Transverse colon (tissue), 3 donors: ENCODE measurements at regions not wholly inside any gene's neighbourhood (a gene's known extent, or its start where the extent isn't known, plus 50 kb on each side); places are given as distances from the start of the nearest gene placed in this dataset.
"Not testable (repeated sequence)": the region's sequence is repeated elsewhere in the genome, so short reads cannot be mapped to it uniquely, and the experiment has no call there.

Source experiments
- EP300 ChIP-seq: sonication (generic); formaldehyde crosslinking; IDR thresholded peaks from one replicate; pipeline ENCODE4 v1.6.1; 2017; ENCODE audit warnings: antibody characterized with exemption, low read depth
- POLR2A ChIP-seq: fragments of 450-650 bp; IDR thresholded peaks from one replicate; pipeline ENCODE4 v1.6.1; 2016; ENCODE audit warnings: antibody characterized with exemption, mild to moderate bottlenecking, moderate library complexity
- TF ChIP-seq, protein P1 (sequence below), 5 experiments: fragments of 200-600 bp in 3 of 5; fragments of 450-650 bp in 2 of 5; sonication (generic) in 3 of 5; IDR thresholded peaks; 1 replicate in 2 of 5; 2 replicates in 3 of 5; pipeline ENCODE4 v1.5.1; 2016 to 2017; ENCODE audit warnings: antibody characterized with exemption in 5 of 5, inconsistent platforms in 3 of 5, mild to moderate bottlenecking in 2 of 5, moderate library complexity in 1 of 5

DNA sequence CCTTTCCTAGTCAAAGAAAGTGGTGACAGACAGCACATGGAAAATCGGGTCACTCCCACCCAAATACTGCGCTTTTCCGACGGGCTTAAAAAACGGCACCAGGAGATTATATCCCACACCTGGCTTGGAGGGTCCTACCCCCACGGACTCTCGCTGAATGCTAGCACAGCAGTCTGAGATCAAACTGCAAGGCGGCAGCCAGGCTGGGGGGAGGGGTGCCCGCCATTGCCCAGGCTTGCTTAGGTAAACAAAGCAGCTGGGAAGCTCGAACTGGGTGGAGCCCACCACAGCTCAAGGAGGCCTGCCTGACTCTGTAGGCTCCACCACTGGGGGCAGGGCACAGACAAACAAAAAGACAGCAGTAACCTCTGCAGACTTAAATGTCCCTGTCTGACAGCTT lies 171.6 kb downstream of the PLK2 start:
- TF ChIP-seq, protein P1, sequence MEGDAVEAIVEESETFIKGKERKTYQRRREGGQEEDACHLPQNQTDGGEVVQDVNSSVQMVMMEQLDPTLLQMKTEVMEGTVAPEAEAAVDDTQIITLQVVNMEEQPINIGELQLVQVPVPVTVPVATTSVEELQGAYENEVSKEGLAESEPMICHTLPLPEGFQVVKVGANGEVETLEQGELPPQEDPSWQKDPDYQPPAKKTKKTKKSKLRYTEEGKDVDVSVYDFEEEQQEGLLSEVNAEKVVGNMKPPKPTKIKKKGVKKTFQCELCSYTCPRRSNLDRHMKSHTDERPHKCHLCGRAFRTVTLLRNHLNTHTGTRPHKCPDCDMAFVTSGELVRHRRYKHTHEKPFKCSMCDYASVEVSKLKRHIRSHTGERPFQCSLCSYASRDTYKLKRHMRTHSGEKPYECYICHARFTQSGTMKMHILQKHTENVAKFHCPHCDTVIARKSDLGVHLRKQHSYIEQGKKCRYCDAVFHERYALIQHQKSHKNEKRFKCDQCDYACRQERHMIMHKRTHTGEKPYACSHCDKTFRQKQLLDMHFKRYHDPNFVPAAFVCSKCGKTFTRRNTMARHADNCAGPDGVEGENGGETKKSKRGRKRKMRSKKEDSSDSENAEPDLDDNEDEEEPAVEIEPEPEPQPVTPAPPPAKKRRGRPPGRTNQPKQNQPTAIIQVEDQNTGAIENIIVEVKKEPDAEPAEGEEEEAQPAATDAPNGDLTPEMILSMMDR (IDR thresholded peaks at IDR 0.05), result not testable (repeated sequence)
- TF ChIP-seq POLR2A, EP300: not testable (repeated sequence)
